Glutamatergic neuron (in vitro differentiated cells): ENCODE measurements at regions not wholly inside any gene's neighbourhood (a gene's known extent, or its start where the extent isn't known, plus 50 kb on each side); places are given as distances from the start of the nearest gene placed in this dataset.

Experiments
- DNase-seq: peaks from one replicate; pipeline ENCODE4 v3.0.0; 2022
- H3K27ac Mint-ChIP-seq: one replicate; pipeline ENCODE4 v1.8.0; 2020; ENCODE audit warnings: mild to moderate bottlenecking, mixed read lengths, inconsistent platforms; ENCODE audit not compliant: unreplicated experiment
- H3K27me3 Mint-ChIP-seq: one replicate; pipeline ENCODE4 v1.8.0; 2020; ENCODE audit warnings: mild to moderate bottlenecking, moderate library complexity, mixed read lengths, inconsistent platforms; ENCODE audit not compliant: unreplicated experiment
- H3K36me3 Mint-ChIP-seq: one replicate; pipeline ENCODE4 v1.8.0; 2020; ENCODE audit warnings: mild to moderate bottlenecking, mixed read lengths, inconsistent platforms; ENCODE audit not compliant: unreplicated experiment
- H3K4me1 Mint-ChIP-seq: one replicate; pipeline ENCODE4 v1.8.0; 2020; ENCODE audit warnings: mild to moderate bottlenecking, low read depth, mixed read lengths, inconsistent platforms; ENCODE audit not compliant: unreplicated experiment
- H3K4me3 Mint-ChIP-seq: one replicate; pipeline ENCODE4 v1.8.0; 2020; ENCODE audit warnings: mild to moderate bottlenecking, mixed read lengths, inconsistent platforms; ENCODE audit not compliant: unreplicated experiment
- H3K9me3 Mint-ChIP-seq: one replicate; pipeline ENCODE4 v1.8.0; 2020; ENCODE audit warnings: mild to moderate bottlenecking, moderate library complexity, mixed read lengths, inconsistent platforms; ENCODE audit not compliant: unreplicated experiment
- TF ChIP-seq, protein P1 (sequence below): fragments of 200-600 bp; sonication (generic); IDR thresholded peaks from one replicate; pipeline ENCODE4 v1.5.0; 2021; ENCODE audit not compliant: partially characterized antibody, unreplicated experiment

DNA sequence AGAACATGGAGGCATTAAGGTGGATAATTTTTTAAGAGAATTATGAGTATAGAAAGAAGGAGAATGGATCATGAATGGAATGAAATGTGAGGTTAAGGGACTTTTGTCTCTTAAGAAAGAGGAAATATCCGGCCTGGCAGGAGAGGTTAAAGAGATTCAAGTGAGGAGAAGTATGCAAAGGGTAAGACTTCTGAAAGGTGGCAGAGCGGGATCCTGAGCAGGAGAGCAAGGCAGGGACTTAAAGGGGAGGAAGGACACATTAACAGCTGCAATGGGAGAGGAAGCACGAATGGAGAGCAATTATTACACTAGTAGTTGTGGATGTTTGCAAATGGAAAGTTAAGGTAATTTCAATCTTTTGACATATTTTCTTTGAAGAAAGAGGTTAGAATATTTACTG is 171.0 kb downstream of the KITLG start:
- Mint-ChIP-seq H3K36me3 (no peaks in the 10 kb centered on the region), H3K9me3 (no peaks in the 10 kb centered on the region), H3K27me3 (no peaks in the 10 kb centered on the region), H3K4me1 (no peaks in the 10 kb centered on the region), H3K4me3 (no peak overlapping the region), H3K27ac (no peak overlapping the region)
- TF ChIP-seq, protein P1, sequence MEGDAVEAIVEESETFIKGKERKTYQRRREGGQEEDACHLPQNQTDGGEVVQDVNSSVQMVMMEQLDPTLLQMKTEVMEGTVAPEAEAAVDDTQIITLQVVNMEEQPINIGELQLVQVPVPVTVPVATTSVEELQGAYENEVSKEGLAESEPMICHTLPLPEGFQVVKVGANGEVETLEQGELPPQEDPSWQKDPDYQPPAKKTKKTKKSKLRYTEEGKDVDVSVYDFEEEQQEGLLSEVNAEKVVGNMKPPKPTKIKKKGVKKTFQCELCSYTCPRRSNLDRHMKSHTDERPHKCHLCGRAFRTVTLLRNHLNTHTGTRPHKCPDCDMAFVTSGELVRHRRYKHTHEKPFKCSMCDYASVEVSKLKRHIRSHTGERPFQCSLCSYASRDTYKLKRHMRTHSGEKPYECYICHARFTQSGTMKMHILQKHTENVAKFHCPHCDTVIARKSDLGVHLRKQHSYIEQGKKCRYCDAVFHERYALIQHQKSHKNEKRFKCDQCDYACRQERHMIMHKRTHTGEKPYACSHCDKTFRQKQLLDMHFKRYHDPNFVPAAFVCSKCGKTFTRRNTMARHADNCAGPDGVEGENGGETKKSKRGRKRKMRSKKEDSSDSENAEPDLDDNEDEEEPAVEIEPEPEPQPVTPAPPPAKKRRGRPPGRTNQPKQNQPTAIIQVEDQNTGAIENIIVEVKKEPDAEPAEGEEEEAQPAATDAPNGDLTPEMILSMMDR = no peak
- no peak for DNase-seq

DNA sequence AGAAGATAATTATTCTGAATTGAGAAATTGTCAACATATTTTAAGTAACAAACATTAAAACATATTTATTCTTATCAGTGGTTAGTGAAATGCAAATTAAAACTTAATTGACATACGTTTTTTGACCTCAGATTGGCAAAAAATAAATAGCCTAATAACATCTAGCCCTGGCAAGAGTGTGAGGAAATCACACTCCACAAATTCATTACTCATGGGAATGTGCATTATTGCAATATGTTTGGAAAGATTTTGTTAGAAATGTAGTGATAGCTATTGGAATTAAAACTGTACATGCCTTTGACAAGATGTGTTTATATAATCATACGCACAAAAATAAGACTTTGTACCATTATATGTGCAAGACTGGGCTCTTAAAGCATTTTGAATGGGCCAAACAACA is 168.6 kb downstream of the KITLG start:
- TF ChIP-seq, protein P1 = no peak
- no peak overlapping the region for H3K27ac Mint-ChIP-seq
- no peaks in the 10 kb centered on the region for H3K36me3 Mint-ChIP-seq
- no peak for DNase-seq
- H3K4me3 Mint-ChIP-seq = no peak overlapping the region
- no peaks in the 10 kb centered on the region for H3K9me3 Mint-ChIP-seq
- H3K4me1 Mint-ChIP-seq = no peaks in the 10 kb centered on the region
- no peaks in the 10 kb centered on the region for H3K27me3 Mint-ChIP-seq

DNA sequence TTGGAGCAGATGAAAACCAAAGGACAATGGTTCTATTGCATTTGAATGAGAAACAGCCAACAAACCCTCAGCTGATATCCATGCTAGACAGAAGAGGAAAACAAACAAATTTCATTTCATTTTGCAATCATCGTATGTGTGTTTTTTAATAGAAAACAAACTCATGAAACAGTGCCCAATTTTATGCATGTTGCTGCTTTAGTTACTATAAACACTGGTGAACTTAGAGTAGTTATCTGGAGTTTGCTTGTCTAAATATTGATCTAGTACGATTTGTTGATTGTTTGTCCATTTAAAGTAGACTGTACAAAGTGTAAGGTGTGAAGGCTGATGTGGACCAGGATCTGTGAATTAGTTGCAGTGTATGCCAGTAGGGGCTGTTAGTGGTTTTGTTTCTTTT is 166.6 kb downstream of the KITLG start:
- no peak for DNase-seq
- Mint-ChIP-seq H3K36me3 (no peaks in the 10 kb centered on the region), H3K4me3 (no peak overlapping the region), H3K27me3 (no peaks in the 10 kb centered on the region), H3K27ac (no peak overlapping the region), H3K4me1 (no peaks in the 10 kb centered on the region), H3K9me3 (no peaks in the 10 kb centered on the region)
- TF ChIP-seq, protein P1 = no peak

DNA sequence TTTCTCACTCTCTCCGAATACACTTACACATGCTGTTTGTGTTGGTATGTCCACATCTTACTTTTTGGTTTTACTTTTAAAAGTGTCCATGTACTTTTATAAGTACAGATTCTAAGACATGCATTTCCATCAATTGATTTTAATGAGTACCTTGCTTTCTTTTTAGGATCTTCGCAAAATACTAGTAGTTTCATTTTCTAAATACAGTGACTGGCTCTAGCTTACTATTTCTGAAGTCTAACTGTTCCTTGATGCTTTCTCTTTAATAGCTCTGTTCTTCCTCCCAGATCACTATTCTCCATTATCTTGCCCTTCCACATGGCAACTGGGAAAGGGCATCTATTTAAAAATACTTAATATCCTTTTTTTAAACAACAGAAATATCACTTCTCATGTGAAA is 164.1 kb downstream of the KITLG start:
- Mint-ChIP-seq H3K36me3 (no peaks in the 10 kb centered on the region), H3K4me1 (no peaks in the 10 kb centered on the region), H3K27ac (no peak overlapping the region), H3K9me3 (no peaks in the 10 kb centered on the region), H3K4me3 (no peak overlapping the region), H3K27me3 (no peaks in the 10 kb centered on the region)
- no peak for DNase-seq
- TF ChIP-seq, protein P1 = no peak

DNA sequence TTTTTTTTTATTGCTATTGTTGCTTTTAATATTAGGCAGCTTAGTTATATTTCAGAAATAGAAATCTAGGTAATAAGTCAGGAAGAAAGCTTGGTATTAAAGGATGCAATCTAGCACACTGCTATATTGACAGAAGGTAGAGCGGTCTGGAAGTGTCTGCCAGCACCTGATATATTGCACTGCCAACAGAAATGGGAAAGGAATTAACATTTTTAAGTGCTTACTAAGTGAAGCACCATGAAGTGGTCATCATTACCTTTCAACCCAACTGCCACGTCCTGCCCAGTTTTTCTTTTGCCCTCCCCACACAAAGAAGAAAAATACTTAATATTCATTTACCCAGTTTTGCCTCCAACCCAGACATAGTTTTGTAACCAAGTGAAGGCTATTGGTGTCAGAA is 163.5 kb downstream of the KITLG start:
- H3K4me3 Mint-ChIP-seq = no peak overlapping the region
- TF ChIP-seq, protein P1 = no peak
- H3K4me1 Mint-ChIP-seq = no peaks in the 10 kb centered on the region
- H3K27me3 Mint-ChIP-seq = no peaks in the 10 kb centered on the region
- no peaks in the 10 kb centered on the region for H3K36me3 Mint-ChIP-seq
- DNase-seq = no peak
- H3K9me3 Mint-ChIP-seq = no peaks in the 10 kb centered on the region
- H3K27ac Mint-ChIP-seq = no peak overlapping the region
